ENCODE measurements at regions not wholly inside any gene's neighbourhood (a gene's known extent, or its start where the extent isn't known, plus 50 kb on each side); places are given as distances from the start of the nearest gene placed in this dataset.

- Histone ChIP-seq H3K4me1 (replicated peaks) (no peaks in the 10 kb centered on the region), H3K27me3 (replicated peaks; ENCODE audit: insufficient read depth) (no peaks in the 10 kb centered on the region), H3K27ac (no peak overlapping the region), H3K36me3 (no peaks in the 10 kb centered on the region), H3K4me3 (no peak overlapping the region), H3K9me3 (no peaks in the 10 kb centered on the region)
- DNase-seq (ENCODE audit: low spot score) = no peak
- TF ChIP-seq POLR2AphosphoS5 (IDR thresholded peaks at IDR 0.05) (no peak), CTCF (IDR thresholded peaks at IDR 0.05) (no peak), POLR2A (IDR thresholded peaks at IDR 0.05) (no peak)
- intact Hi-C loops (cut with DNase I) = loop anchor here (5.0 kb wide), 1 partner anchor 714 kb away; the partner anchor contains the start of gene NUAK1
Observed at GRCh38 chr12:105423237-105423636, 92.7 kb downstream of the C12orf75 start.

- TF ChIP-seq POLR2A (IDR thresholded peaks at IDR 0.05) (no peak), CTCF (IDR thresholded peaks at IDR 0.05) (no peak), POLR2AphosphoS5 (IDR thresholded peaks at IDR 0.05) (no peak)
- DNase-seq (ENCODE audit: low spot score) = no peak
- no peaks in the 10 kb centered on the region for H3K4me1 ChIP-seq (replicated peaks)
- no peak overlapping the region for H3K4me3 ChIP-seq
- no peaks in the 10 kb centered on the region for H3K27me3 ChIP-seq (replicated peaks; ENCODE audit: insufficient read depth)
- no peak overlapping the region for H3K27ac ChIP-seq
- no peaks in the 10 kb centered on the region for H3K36me3 ChIP-seq
- intact Hi-C loops (cut with DNase I) = loop anchor here (5.0 kb wide), 1 partner anchor 713 kb away; the partner anchor contains the start of gene NUAK1
- H3K9me3 ChIP-seq = no peaks in the 10 kb centered on the region
- 97% methylated on average over 7 of the region's 7 CpGs for WGBS
Observed at GRCh38 chr12:105423921-105424320, 93.4 kb downstream of the C12orf75 start.

GRCh38 chr12:105425254-105426174 lies 95.0 kb downstream of the C12orf75 start:
- 87% methylated on average over 7 of the region's 7 CpGs for WGBS
- intact Hi-C loops (cut with DNase I) = no loop called here
- H3K36me3 ChIP-seq = no peaks in the 10 kb centered on the region
- no peak for DNase-seq (ENCODE audit: low spot score)
- TF ChIP-seq POLR2A (IDR thresholded peaks at IDR 0.05) = no peak
- TF ChIP-seq CTCF (IDR thresholded peaks at IDR 0.05) = no peak
- TF ChIP-seq POLR2AphosphoS5 (IDR thresholded peaks at IDR 0.05) = no peak
- no peaks in the 10 kb centered on the region for H3K4me1 ChIP-seq (replicated peaks)
- H3K9me3 ChIP-seq = no peaks in the 10 kb centered on the region
- H3K4me3 ChIP-seq = no peak overlapping the region
- no peak overlapping the region for H3K27ac ChIP-seq
- H3K27me3 ChIP-seq (replicated peaks; ENCODE audit: insufficient read depth) = no peaks in the 10 kb centered on the region

- no peaks in the 10 kb centered on the region for H3K9me3 ChIP-seq
- no peaks in the 10 kb centered on the region for H3K36me3 ChIP-seq
- no peak overlapping the region for H3K4me3 ChIP-seq
- 97% methylated on average over 3 of the region's 3 CpGs for WGBS
- TF ChIP-seq POLR2AphosphoS5 (IDR thresholded peaks at IDR 0.05) = no peak
- TF ChIP-seq POLR2A (IDR thresholded peaks at IDR 0.05) = no peak
- H3K27ac ChIP-seq = no peak overlapping the region
- intact Hi-C loops (cut with DNase I) = no loop called here
- no peak for DNase-seq (ENCODE audit: low spot score)
- H3K4me1 ChIP-seq (replicated peaks) = no peaks in the 10 kb centered on the region
- H3K27me3 ChIP-seq (replicated peaks; ENCODE audit: insufficient read depth) = no peaks in the 10 kb centered on the region
Observed at GRCh38 chr12:105426766-105427165, 96.3 kb downstream of the C12orf75 start.

- intact Hi-C loops (cut with DNase I) = no loop called here
- TF ChIP-seq CTCF (IDR thresholded peaks at IDR 0.05) (no peak), POLR2AphosphoS5 (IDR thresholded peaks at IDR 0.05) (no peak), POLR2A (IDR thresholded peaks at IDR 0.05) (no peak)
- H3K36me3 ChIP-seq = no peaks in the 10 kb centered on the region
Observed at GRCh38 chr12:105427883-105428282, 97.4 kb downstream of the C12orf75 start.

More at GRCh38 chr12:105427883-105428282, 97.4 kb downstream of the C12orf75 start:
- no peaks in the 10 kb centered on the region for H3K4me1 ChIP-seq (replicated peaks)
- no peak overlapping the region for H3K4me3 ChIP-seq
- no peaks in the 10 kb centered on the region for H3K9me3 ChIP-seq
- no peak overlapping the region for H3K27ac ChIP-seq
- H3K27me3 ChIP-seq (replicated peaks; ENCODE audit: insufficient read depth) = no peaks in the 10 kb centered on the region
- DNase-seq (ENCODE audit: low spot score) = no peak
